K562 (cell line): ENCODE measurements at regions not wholly inside any gene's neighbourhood (a gene's known extent, or its start where the extent isn't known, plus 50 kb on each side); places are given as distances from the start of the nearest gene placed in this dataset.

Experiments
- ATAC-seq: fragments of 200-7000 bp; cut with Tn5 transposase; 3 replicates; pipeline ENCODE4 v1.9.1; 2020; ENCODE audit warnings: moderate library complexity
- BruUV-seq: library from RNA; stranded (reverse); fragments of 400-500 nt; replicated peaks from 2 replicates; lab custom pipeline; 2021; lab: Mats Ljungman, UMichigan
- CTCF ChIA-PET: fragments of 300-600 bp; formaldehyde crosslinking; extraction: SDS; loops from one replicate; lab custom pipeline; 2021; ENCODE audit warnings: low intra/inter-chr PET ratio; lab: Yijun Ruan, JAX
- POLR2A ChIA-PET: fragments of 300-600, 350-650 bp; sonication (Branson Sonifier 250); formaldehyde crosslinking; extraction: SDS; loops from one replicate; lab custom pipeline; 2021; ENCODE audit warnings: antibody characterized with exemption, inconsistent platforms; lab: Yijun Ruan, JAX
- DNase-seq, 4 experiments: peaks; one replicate each; pipeline versions ENCODE4 v3.0.0 to v3.0.0-alpha.2; 2011 to 2018; ENCODE audit warnings: low spot score in 3 of 4, mixed read lengths in 3 of 4; ENCODE audit errors: extremely low read depth in 1 of 4
- FAIRE-seq: peaks from 2 replicates; lab custom pipeline; 2011; peaks lifted over from hg19 to GRCh38; lab: Jason Lieb, UNC
- H2AFZ ChIP-seq: 2 replicates; pipeline ENCODE4 v1.6.0; 2011; ENCODE audit warnings: low read depth, low read length, control low read depth, inconsistent platforms
- H3K27ac ChIP-seq: fragments of 200-600 bp; 3 replicates; pipeline ENCODE4 v1.8.0; 2011; ENCODE audit warnings: low read depth, mild to moderate bottlenecking, control low read depth, inconsistent platforms, low read length, moderate library complexity, mixed read lengths; ENCODE audit errors: extremely low read depth
- H3K27me3 ChIP-seq, 2 experiments: fragments of 300-600 bp in 1 of 2; 2 replicates in 1 of 2; 3 replicates in 1 of 2; pipeline versions ENCODE4 v1.6.0 to v1.8.0; 2011; ENCODE audit warnings: inconsistent platforms in 2 of 2, low read length in 2 of 2, mild to moderate bottlenecking in 1 of 2, mixed read lengths in 1 of 2, moderate library complexity in 1 of 2; ENCODE audit not compliant: control insufficient read depth in 2 of 2, insufficient read depth in 2 of 2
- H3K36me3 ChIP-seq: fragments of 300-600 bp; 3 replicates; pipeline ENCODE4 v1.8.0; 2011; ENCODE audit warnings: mild to moderate bottlenecking, low read length, inconsistent platforms; ENCODE audit not compliant: control insufficient read depth, insufficient read depth
- H3K4me1 ChIP-seq, 2 experiments: fragments of 200-600 bp in 1 of 2; replicated peaks in 1 of 2; 2 replicates in 1 of 2; 3 replicates in 1 of 2; pipeline versions ENCODE4 v1.5.1 to v1.8.0; 2011; ENCODE audit warnings: inconsistent platforms in 2 of 2, low read length in 2 of 2, mild to moderate bottlenecking in 1 of 2, mixed read lengths in 1 of 2, moderate library complexity in 1 of 2; ENCODE audit not compliant: control insufficient read depth in 2 of 2, insufficient read depth in 2 of 2
- H3K4me2 ChIP-seq: 2 replicates; pipeline ENCODE4 v1.6.1; 2011; ENCODE audit warnings: low read length, control low read depth, inconsistent platforms, mixed read lengths; ENCODE audit not compliant: insufficient read depth
- H3K4me3 ChIP-seq: fragments of 200-600 bp; sonication (generic), shearing (Covaris generic); 2 replicates; pipeline ENCODE4 v1.5.1; 2016; ENCODE audit warnings: control low read depth, inconsistent platforms
- H3K79me2 ChIP-seq: fragments of 200-600 bp; 3 replicates; pipeline ENCODE4 v1.8.0; 2011; ENCODE audit warnings: low read length, inconsistent platforms; ENCODE audit not compliant: control insufficient read depth, insufficient read depth
- H3K9ac ChIP-seq, 2 experiments: 2 replicates each; pipeline versions ENCODE4 v1.6.0 to v1.6.1; 2011; ENCODE audit warnings: low read depth in 2 of 2, low read length in 2 of 2, control low read depth in 1 of 2, inconsistent platforms in 1 of 2, mild to moderate bottlenecking in 1 of 2, mixed read lengths in 1 of 2; ENCODE audit not compliant: insufficient read depth in 1 of 2
- H3K9me1 ChIP-seq: one replicate; pipeline ENCODE4 v1.6.0; 2011; ENCODE audit warnings: inconsistent platforms, mild to moderate bottlenecking, low read length, moderate library complexity; ENCODE audit not compliant: control insufficient read depth, insufficient read depth
- H3K9me3 ChIP-seq: replicated peaks from 2 replicates; pipeline ENCODE4 v1.5.1; 2011; ENCODE audit warnings: low read depth, low read length, inconsistent platforms; ENCODE audit not compliant: control insufficient read depth, insufficient read depth
- H4K20me1 ChIP-seq: replicated peaks from 2 replicates; pipeline ENCODE4 v1.6.1; 2011; ENCODE audit warnings: low read length, inconsistent platforms, mixed read lengths; ENCODE audit not compliant: control insufficient read depth, insufficient read depth
- ARNT ChIP-seq, 2 experiments: fragments of 450-650 bp; IDR thresholded peaks; 2 replicates each; pipeline ENCODE4 v1.6.1; 2016; ENCODE audit warnings: mild to moderate bottlenecking in 1 of 2
- ATF1 ChIP-seq, 2 experiments: fragments of 450-650 bp in 1 of 2; IDR thresholded peaks; 2 replicates each; pipeline ENCODE4 v1.6.1; 2016; ENCODE audit warnings: missing compliant biosample characterization in 1 of 2, missing genetic modification characterization in 1 of 2
- DLX4 ChIP-seq: fragments of 250-450 bp; sonication (Bioruptor Pico); IDR thresholded peaks from 2 replicates; pipeline ENCODE4 v1.6.1; 2021; ENCODE audit warnings: mild to moderate bottlenecking
- ETV6 ChIP-seq, 3 experiments: fragments of 150-350 bp in 1 of 3; sonication (generic) in 1 of 3; formaldehyde crosslinking in 1 of 3; IDR thresholded peaks; 2 replicates each; pipeline versions ENCODE4 v1.6.1 to v1.8.0; 2014 to 2022; ENCODE audit warnings: borderline replicate concordance in 2 of 3, low read depth in 2 of 3, antibody characterized with exemption in 1 of 3, low read length in 1 of 3, mild to moderate bottlenecking in 1 of 3, missing genetic modification reagents in 1 of 3
- FIP1L1 ChIP-seq: fragments of 200-400 bp; formaldehyde crosslinking; IDR thresholded peaks from 2 replicates; pipeline ENCODE4 v1.6.1; 2018; ENCODE audit warnings: mild to moderate bottlenecking, low read depth, low read length; ENCODE audit not compliant: poor library complexity, severe bottlenecking
- FOXM1 ChIP-seq, 2 experiments: fragments of 450-650 bp in 1 of 2; sonication (generic) in 1 of 2; formaldehyde crosslinking in 1 of 2; IDR thresholded peaks; 2 replicates each; pipeline versions ENCODE4 v1.6.1 to v1.9.0; 2017 to 2022; ENCODE audit warnings: low read depth in 2 of 2, mild to moderate bottlenecking in 2 of 2, missing genetic modification reagents in 1 of 2, moderate library complexity in 1 of 2
- FUS ChIP-seq: fragments of 200-400 bp; formaldehyde crosslinking; optimal IDR thresholded peaks from 2 replicates; pipeline ENCODE3; 2017; ENCODE audit warnings: low read depth, low read length
- HSF4 ChIP-seq: fragments of 250-450 bp; sonication (Bioruptor Pico); IDR thresholded peaks from 2 replicates; pipeline ENCODE4 v2.1.2; 2022; ENCODE audit warnings: mild to moderate bottlenecking, moderate library complexity, borderline replicate concordance
- NFYB ChIP-seq: IDR thresholded peaks from 2 replicates; pipeline ENCODE4 v1.6.1; 2011; ENCODE audit warnings: mild to moderate bottlenecking, moderate library complexity; ENCODE audit not compliant: insufficient read length; ENCODE audit errors: extremely low read depth
- PTRF ChIP-seq: fragments of 450-650 bp; IDR thresholded peaks from 2 replicates; pipeline ENCODE4 v1.6.1; 2016; ENCODE audit warnings: mild to moderate bottlenecking, missing genetic modification characterization, missing compliant biosample characterization
- TEAD4 ChIP-seq, 2 experiments: sonication (generic) in 1 of 2; formaldehyde crosslinking in 1 of 2; IDR thresholded peaks; 2 replicates each; pipeline versions ENCODE4 v1.6.1 to v1.8.0; 2012 to 2022; ENCODE audit warnings: borderline replicate concordance in 1 of 2, inconsistent platforms in 1 of 2, low read length in 1 of 2, mild to moderate bottlenecking in 1 of 2, missing genetic modification reagents in 1 of 2
- TRIM28 ChIP-seq: fragments of 450-650 bp; IDR thresholded peaks from 2 replicates; pipeline ENCODE4 v1.6.1; 2017
- ZBTB8A ChIP-seq: fragments of 450-650 bp; IDR thresholded peaks from 2 replicates; pipeline ENCODE4 v1.6.1; 2018; ENCODE audit warnings: mild to moderate bottlenecking, moderate library complexity; ENCODE audit not compliant: partially characterized antibody
- ZFP1 ChIP-seq: fragments of 450-650 bp; formaldehyde crosslinking; IDR thresholded peaks from 2 replicates; pipeline ENCODE4 v1.4.0; 2020; ENCODE audit warnings: mild to moderate bottlenecking, mixed read lengths
- ZNF274 ChIP-seq: IDR thresholded peaks from 2 replicates; pipeline ENCODE4 v1.6.1; 2011; ENCODE audit warnings: low read depth, mild to moderate bottlenecking, low read length, moderate library complexity, borderline replicate concordance
- WGBS: fragments of 100-300 bp; shearing (Covaris generic); methylation state at CpG from one replicate; pipeline ENCODE4 v1.1.6; 2016; ENCODE audit warnings: low coverage, mixed read lengths; ENCODE audit not compliant: insufficient coverage; ENCODE audit errors: missing lambda C conversion rate; 5-methylcytosine and 5-hydroxymethylcytosine counted together
- in situ Hi-C: fragments of 300-500 bp; cut with MboI; formaldehyde crosslinking; loops from 4 replicates; pipeline ENCODE4 v1.15.0; 2018; ENCODE audit warnings: inconsistent platforms, mixed read lengths
- intact Hi-C: fragments of 100-400 bp; cut with micrococcal nuclease; formaldehyde crosslinking; loops from 2 replicates; pipeline ENCODE4 v1.14.2; 2022

- Histone ChIP-seq H4K20me1 (no peaks in the 10 kb centered on the region), H3K79me2 (no peaks in the 10 kb centered on the region), H3K4me3 (no peak overlapping the region), H2AFZ (no peak overlapping the region), H3K27me3 (no peaks in the 10 kb centered on the region; a peak in 1 of 5 replicates), H3K36me3 (no peaks in the 10 kb centered on the region), H3K27ac (no peak overlapping the region), H3K9me3 (no peaks in the 10 kb centered on the region), H3K9me1 (no peaks in the 10 kb centered on the region), H3K4me2 (no peak overlapping the region), H3K4me1 (no peaks in the 10 kb centered on the region), H3K9ac (no peak overlapping the region)
- no TSS peak for BruUV-seq
- in situ Hi-C loops (no loop called here), intact Hi-C loops (no loop called here)
- ATAC-seq (no peak), FAIRE-seq (no peak), DNase-seq (no peak)
- 2% methylated on average over 5 of the region's 5 CpGs for WGBS
- no peak for TF ChIP-seq TRIM28
- no peak for TF ChIP-seq TEAD4 (IDR thresholded peaks at IDR 0.05; ENCODE audit: low read length)
- no peak for TF ChIP-seq TEAD4 (CRISPR knock-in tag; IDR thresholded peaks at IDR 0.05; ENCODE audit: borderline replicate concordance)
- TF ChIP-seq FUS: no peak
- no peak for TF ChIP-seq HSF4 (CRISPR knock-in tag)
- TF ChIP-seq ZNF274: no peak
- no peak for TF ChIP-seq ATF1 (CRISPR knock-in tag; IDR thresholded peaks at IDR 0.05)
- no peak for TF ChIP-seq ATF1 (tag; IDR thresholded peaks at IDR 0.05)
- no peak for TF ChIP-seq DLX4
- TF ChIP-seq PTRF: no peak
- no peak for TF ChIP-seq NFYB
- no peak for TF ChIP-seq ZBTB8A
- no peak for TF ChIP-seq ARNT (IDR thresholded peaks at IDR 0.05)
- TF ChIP-seq ZFP1 (CRISPR knock-in tag): no peak
- no peak for TF ChIP-seq ETV6 (IDR thresholded peaks at IDR 0.05; ENCODE audit: borderline replicate concordance in 1 of 2, low read depth in 2 of 2, low read length in 1 of 2)
- TF ChIP-seq ETV6 (CRISPR knock-in tag; IDR thresholded peaks at IDR 0.05; ENCODE audit: borderline replicate concordance): no peak
- no peak for TF ChIP-seq FOXM1 (IDR thresholded peaks at IDR 0.05; ENCODE audit: low read depth)
- TF ChIP-seq FOXM1 (CRISPR knock-in tag; IDR thresholded peaks at IDR 0.05; ENCODE audit: low read depth): no peak
- TF ChIP-seq FIP1L1: no peak
- POLR2A ChIA-PET: no interaction called here
- CTCF ChIA-PET: no interaction called here
These were observed 161.1 kb upstream of the TRHDE start for GRCh38 chr12:72110937-72111650.
